Common myeloid progenitor, CD34-positive (primary cell): ENCODE measurements at regions not wholly inside any gene's neighbourhood (a gene's known extent, or its start where the extent isn't known, plus 50 kb on each side); places are given as distances from the start of the nearest gene placed in this dataset.

ENCODE experiments used
- CTCF ChIA-PET: fragments of 350-600 bp; sonication (Branson Sonifier 250); formaldehyde crosslinking; loops from one replicate; lab custom pipeline; 2021; ENCODE audit warnings: antibody characterized with exemption; lab: Charles Lee
- POLR2A ChIA-PET: fragments of 350-600 bp; sonication (Branson Sonifier 250); formaldehyde crosslinking; loops from one replicate; lab custom pipeline; 2021; ENCODE audit warnings: antibody characterized with exemption; lab: Charles Lee
- DNase-seq, 3 donors: peaks; one replicate each; pipeline versions ENCODE4 v3.0.0 to v3.0.0-alpha.2; 2013
- H3K27ac ChIP-seq, 2 experiments: 1 replicate in 1 of 2; 2 replicates in 1 of 2; pipeline ENCODE4 v1.7.0; 2013; ENCODE audit warnings: inconsistent platforms in 2 of 2, low read length in 2 of 2, mild to moderate bottlenecking in 2 of 2, low read depth in 1 of 2, moderate library complexity in 1 of 2; ENCODE audit not compliant: severe bottlenecking in 2 of 2, insufficient read depth in 1 of 2, poor library complexity in 1 of 2
- H3K27me3 ChIP-seq, 5 experiments: replicated peaks in 2 of 5; 1 replicate in 3 of 5; 2 replicates in 2 of 5; pipeline versions ENCODE4 v1.6.1 to v1.7.0; 2013; ENCODE audit warnings: low read length in 4 of 5, mild to moderate bottlenecking in 2 of 5, moderate library complexity in 2 of 5, inconsistent platforms in 1 of 5; ENCODE audit not compliant: insufficient read depth in 5 of 5, control insufficient read depth in 4 of 5
- H3K36me3 ChIP-seq, 4 experiments: 1 replicate in 2 of 4; 2 replicates in 2 of 4; pipeline versions ENCODE4 v1.6.1 to v1.7.0; 2013; ENCODE audit warnings: low read length in 3 of 4, control low read depth in 1 of 4, mild to moderate bottlenecking in 1 of 4; ENCODE audit not compliant: control insufficient read depth in 4 of 4, insufficient read depth in 4 of 4
- H3K4me1 ChIP-seq, 4 experiments: 1 replicate in 3 of 4; 2 replicates in 1 of 4; pipeline versions ENCODE4 v1.6.1 to v1.7.1; 2013; ENCODE audit warnings: low read length in 3 of 4, mild to moderate bottlenecking in 3 of 4, control low read depth in 1 of 4, inconsistent platforms in 1 of 4, moderate library complexity in 1 of 4; ENCODE audit not compliant: control insufficient read depth in 4 of 4, insufficient read depth in 4 of 4; ENCODE audit errors: control extremely low read depth in 1 of 4
- H3K4me3 ChIP-seq, 7 experiments: 1 replicate in 4 of 7; 2 replicates in 3 of 7; pipeline versions ENCODE4 v1.5.1 to v1.7.0; 2013; ENCODE audit warnings: mild to moderate bottlenecking in 7 of 7, low read length in 6 of 7, moderate library complexity in 6 of 7, inconsistent platforms in 2 of 7, low read depth in 2 of 7, control low read depth in 1 of 7; ENCODE audit not compliant: insufficient read depth in 4 of 7, control insufficient read depth in 1 of 7; ENCODE audit errors: extremely low read depth in 1 of 7
- H3K9me3 ChIP-seq, 5 experiments: 1 replicate in 4 of 5; 2 replicates in 1 of 5; pipeline versions ENCODE4 v1.6.1 to v1.7.1; 2013; ENCODE audit warnings: low read length in 4 of 5, mild to moderate bottlenecking in 2 of 5, inconsistent platforms in 1 of 5, low read depth in 1 of 5, moderate library complexity in 1 of 5; ENCODE audit not compliant: control insufficient read depth in 4 of 5, insufficient read depth in 2 of 5; ENCODE audit errors: control extremely low read depth in 1 of 5
- WGBS: methylation state at CpG from one replicate; pipeline ENCODE4 v1.1.5; 2013; ENCODE audit not compliant: insufficient coverage; 5-methylcytosine and 5-hydroxymethylcytosine counted together

DNA sequence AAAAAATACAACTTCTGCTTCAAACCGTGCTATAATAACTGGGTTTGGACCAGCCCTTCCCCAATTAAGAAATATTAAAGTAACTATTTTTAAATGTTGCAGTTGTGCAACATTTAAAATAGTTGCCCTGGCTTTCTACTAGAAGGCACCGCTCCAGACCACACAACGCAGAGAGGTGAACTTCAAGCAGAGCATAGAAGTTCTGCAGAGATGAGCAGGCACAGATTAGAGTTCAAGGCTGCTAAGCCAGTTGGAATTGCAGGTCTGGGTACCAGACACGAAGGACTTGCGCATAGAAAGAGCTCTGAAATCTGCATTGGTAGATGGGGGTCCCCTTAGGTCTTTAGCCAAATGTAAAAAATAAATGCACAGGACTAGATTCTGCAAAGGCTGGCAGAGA lies 58.7 kb upstream of the GALNT10 start:
- peaks cover 0 to 14% (median 5%) of the 10 kb centered on the region in 5 experiments for H3K27me3 ChIP-seq
- ChIA-PET CTCF (no interaction called here), POLR2A (no interaction called here)
- WGBS, result 89% methylated on average over 4 of the region's 5 CpGs
- no peaks in the 10 kb centered on the region for H3K36me3 ChIP-seq
- H3K4me3 ChIP-seq, result no peak overlapping the region
- no peak for DNase-seq
- no peak overlapping the region for H3K27ac ChIP-seq
- H3K4me1 ChIP-seq, result no peaks in the 10 kb centered on the region
- H3K9me3 ChIP-seq, result no peaks in the 10 kb centered on the region

DNA sequence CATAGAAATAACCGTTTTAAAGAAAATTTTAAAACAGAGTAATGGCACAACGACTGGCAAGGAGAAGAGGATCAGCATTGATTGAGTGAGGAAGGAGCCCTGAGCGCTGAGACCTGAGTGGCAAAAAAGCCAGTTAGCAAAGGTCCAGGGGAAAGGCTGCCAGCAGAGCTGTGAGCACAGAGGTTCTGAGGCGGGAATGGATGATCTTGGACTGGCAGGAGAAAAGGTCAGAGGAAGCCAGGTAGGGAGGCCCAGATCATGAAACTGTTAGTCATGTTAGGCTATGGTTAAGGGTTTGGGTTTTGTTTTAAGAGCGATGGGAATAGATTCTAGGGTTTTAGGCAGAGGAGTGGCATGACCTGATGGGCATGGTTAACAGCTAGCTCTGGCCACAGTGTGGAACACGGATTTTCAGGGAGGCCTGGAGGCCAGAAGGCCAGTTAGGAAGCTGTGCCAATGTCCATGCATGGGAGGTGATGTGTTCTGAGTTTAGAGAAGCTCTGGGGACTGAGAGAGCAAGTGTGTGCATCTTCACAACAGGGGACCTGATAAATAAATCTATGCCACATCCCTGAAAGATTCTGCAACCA lies 57.7 kb upstream of the GALNT10 start:
- WGBS, result 88% methylated on average over 3 of the region's 6 CpGs
- CTCF ChIA-PET, result interaction anchor here (0.6 kb wide), 1 partner anchor 17 kb away, joined by 3 read pairs; no protein-coding TSS in a partner anchor

DNA sequence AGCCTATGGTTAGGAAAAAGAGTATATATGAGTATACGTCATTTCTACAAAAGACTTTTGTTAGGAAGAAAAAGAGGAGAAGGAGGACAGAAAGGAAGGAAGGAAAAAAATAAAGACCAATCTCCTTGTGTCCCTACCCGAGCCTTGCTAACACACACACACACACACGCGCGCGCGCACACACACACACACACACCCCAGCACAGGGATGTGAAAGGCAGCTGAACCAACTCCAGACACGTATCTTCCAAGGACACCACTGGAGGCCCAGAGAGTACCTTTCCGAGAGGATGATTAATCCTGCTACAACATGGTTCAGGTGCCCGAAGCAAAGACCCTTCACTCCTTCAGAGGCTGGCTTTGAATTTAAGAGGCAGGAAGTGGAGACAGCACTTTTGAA lies 56.9 kb upstream of the GALNT10 start:
- no peak overlapping the region for H3K4me3 ChIP-seq
- CTCF ChIA-PET, result no interaction called here
- WGBS, result 84% methylated on average over 4 of the region's 10 CpGs

More for the DNA sequence above, 57.7 kb upstream of the GALNT10 start:
- DNase-seq, result no peak
- Histone ChIP-seq H3K9me3 (no peaks in the 10 kb centered on the region), H3K27me3 (peaks cover 0 to 14% (median 5%) of the 10 kb centered on the region in 5 experiments), H3K36me3 (no peaks in the 10 kb centered on the region), H3K27ac (no peak overlapping the region), H3K4me3 (no peak overlapping the region), H3K4me1 (no peaks in the 10 kb centered on the region)
- POLR2A ChIA-PET, result no interaction called here

DNA sequence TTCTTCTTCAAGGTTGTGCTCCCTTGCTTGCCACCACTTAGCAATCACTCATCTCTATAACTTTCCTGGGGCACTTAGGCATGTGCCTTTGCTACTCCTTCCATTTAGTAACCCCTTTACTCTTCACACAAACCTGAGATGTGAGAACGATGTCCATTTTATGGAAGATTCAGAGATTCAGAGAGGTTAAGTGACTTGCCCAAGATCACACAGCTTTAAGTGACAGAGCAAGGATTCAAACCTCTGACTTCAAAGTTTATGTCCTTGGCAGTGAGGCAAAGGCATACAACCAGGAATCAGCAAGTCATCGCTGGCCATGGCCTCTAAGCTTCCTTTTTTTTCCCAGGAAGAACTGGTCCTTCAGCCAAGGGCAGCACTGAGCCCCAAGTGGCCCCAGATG lies 56.0 kb upstream of the GALNT10 start:
- POLR2A ChIA-PET, result no interaction called here
- no peaks in the 10 kb centered on the region for H3K4me1 ChIP-seq

More for the DNA sequence above, 56.9 kb upstream of the GALNT10 start:
- H3K27ac ChIP-seq, result no peak overlapping the region
- H3K9me3 ChIP-seq, result no peaks in the 10 kb centered on the region
- no peaks in the 10 kb centered on the region for H3K36me3 ChIP-seq
- POLR2A ChIA-PET, result no interaction called here
- H3K4me1 ChIP-seq, result no peaks in the 10 kb centered on the region
- DNase-seq, result peak in 1 of 3 donors; percentile 2
- peaks cover 0 to 14% (median 5%) of the 10 kb centered on the region in 5 experiments for H3K27me3 ChIP-seq

DNA sequence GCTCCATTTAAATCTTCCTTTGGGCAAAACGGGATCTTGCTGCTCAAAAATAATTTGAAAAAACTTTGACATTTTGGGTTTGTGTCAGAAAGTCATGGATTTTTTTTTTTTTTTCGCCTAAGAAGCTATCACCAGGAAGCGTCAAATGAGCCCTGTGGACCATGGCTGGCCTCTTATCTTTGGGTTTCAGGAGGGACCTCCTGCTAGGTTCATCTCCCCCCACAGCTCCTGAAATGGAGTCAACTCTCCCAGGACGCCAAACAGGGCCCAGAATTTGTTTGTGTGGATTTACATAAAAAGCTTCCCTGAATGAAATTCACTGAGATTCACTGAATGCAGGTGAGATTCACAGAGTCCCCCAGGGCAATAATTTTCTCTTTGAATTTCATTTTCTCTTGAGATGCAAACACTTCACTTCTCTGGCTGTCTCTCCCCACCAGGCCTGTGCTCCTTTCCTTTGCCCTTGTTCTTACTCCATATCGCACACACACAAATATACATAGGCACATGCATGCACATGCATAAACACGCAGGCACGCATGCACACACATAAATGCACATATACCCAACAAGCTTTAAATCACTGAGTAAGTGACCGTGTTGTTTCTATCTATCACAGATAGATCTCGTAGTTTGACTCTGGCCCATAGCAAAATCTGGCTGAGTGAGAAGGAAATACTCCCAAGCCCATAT lies 55.3 kb upstream of the GALNT10 start:
- Histone ChIP-seq H3K9me3 (no peaks in the 10 kb centered on the region), H3K4me1 (no peaks in the 10 kb centered on the region), H3K36me3 (no peaks in the 10 kb centered on the region), H3K4me3 (no peak overlapping the region), H3K27me3 (peaks cover 0 to 14% (median 5%) of the 10 kb centered on the region in 5 experiments), H3K27ac (no peak overlapping the region)
- ChIA-PET CTCF (no interaction called here), POLR2A (no interaction called here)
- no peak for DNase-seq
- 100% methylated on average over 5 of the region's 9 CpGs for WGBS

More for the DNA sequence above, 56.0 kb upstream of the GALNT10 start:
- 88% methylated on average over 1 of the region's 2 CpGs for whole genome bisulfite sequencing
- DNase-seq, result no peak
- Histone ChIP-seq H3K27me3 (peaks cover 0 to 14% (median 5%) of the 10 kb centered on the region in 5 experiments), H3K9me3 (no peaks in the 10 kb centered on the region), H3K27ac (no peak overlapping the region), H3K36me3 (no peaks in the 10 kb centered on the region), H3K4me3 (no peak overlapping the region)
- CTCF ChIA-PET, result no interaction called here

DNA sequence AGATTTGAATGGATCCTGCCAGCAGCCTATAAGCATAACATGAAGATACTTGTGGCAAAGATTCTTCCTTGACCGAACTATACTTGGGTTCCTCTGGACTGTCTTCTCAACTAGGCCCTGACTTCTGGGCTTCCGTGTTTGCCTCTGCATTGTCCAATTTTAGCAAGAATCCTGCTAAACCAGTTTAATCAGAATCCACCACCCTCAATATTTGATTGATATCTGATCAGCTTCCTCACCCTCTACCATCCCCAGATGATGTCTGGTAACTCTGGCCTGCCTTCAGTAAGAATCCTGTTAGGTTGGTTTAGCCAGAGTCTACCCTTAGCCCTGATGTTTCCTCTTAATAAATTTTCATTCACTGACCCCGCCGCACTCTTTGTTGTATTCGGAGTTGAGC lies 54.4 kb upstream of the GALNT10 start:
- DNase-seq, result no peak
- CTCF ChIA-PET, result no interaction called here
- H3K4me1 ChIP-seq, result no peaks in the 10 kb centered on the region
- H3K4me3 ChIP-seq, result no peak overlapping the region
- POLR2A ChIA-PET, result no interaction called here
- 100% methylated on average over 4 of the region's 5 CpGs for WGBS
- no peaks in the 10 kb centered on the region for H3K36me3 ChIP-seq
- H3K27me3 ChIP-seq, result peaks cover 0 to 17% (median 5%) of the 10 kb centered on the region in 5 experiments
- H3K9me3 ChIP-seq, result no peaks in the 10 kb centered on the region
- H3K27ac ChIP-seq, result no peak overlapping the region

DNA sequence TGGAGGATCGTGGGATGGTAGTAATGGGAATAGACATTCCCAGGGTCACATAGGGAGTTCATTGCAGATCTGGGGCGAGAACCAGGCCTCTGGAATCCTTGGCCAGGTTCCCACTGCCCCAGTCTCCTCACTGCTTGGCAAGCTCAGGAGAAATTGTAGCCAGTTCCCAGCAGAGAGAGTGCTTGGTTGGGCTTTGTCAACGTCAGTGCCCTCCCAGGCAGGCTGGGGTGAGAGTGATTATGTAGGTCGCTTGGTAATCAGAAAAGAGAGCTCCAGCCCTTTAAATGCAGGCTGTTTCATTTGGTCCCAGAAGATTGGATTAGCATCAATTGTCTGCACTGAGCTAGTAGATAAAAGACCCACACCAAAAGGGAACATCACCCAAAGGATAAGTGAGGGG lies 51.8 kb upstream of the GALNT10 start:
- H3K27ac ChIP-seq, result no peak overlapping the region
- DNase-seq, result no peak
- no peaks in the 10 kb centered on the region for H3K36me3 ChIP-seq
- 96% methylated on average over 4 of the region's 4 CpGs for WGBS
- no peaks in the 10 kb centered on the region for H3K9me3 ChIP-seq
- H3K4me3 ChIP-seq, result no peak overlapping the region
- H3K4me1 ChIP-seq, result no peaks in the 10 kb centered on the region
- POLR2A ChIA-PET, result no interaction called here
- CTCF ChIA-PET, result no interaction called here
- H3K27me3 ChIP-seq, result peaks cover 0 to 13% (median 0%) of the 10 kb centered on the region in 5 experiments
